Mammary epithelial cell (primary cell): ENCODE measurements at regions not wholly inside any gene's neighbourhood (a gene's known extent, or its start where the extent isn't known, plus 50 kb on each side); places are given as distances from the start of the nearest gene placed in this dataset.

Experiments
- CTCF ChIP-seq, 2 donors: IDR thresholded peaks in 1 of 2; conservative IDR thresholded peaks in 1 of 2; 2 replicates each; pipeline ENCODE4 v1.5.1; 2011 to 2012; ENCODE audit warnings: inconsistent platforms in 2 of 2, low read length in 2 of 2, mild to moderate bottlenecking in 2 of 2, control low read depth in 1 of 2, low read depth in 1 of 2; ENCODE audit not compliant: insufficient read depth in 1 of 2; ENCODE audit errors: extremely low read depth in 1 of 2
- EZH2 ChIP-seq: IDR thresholded peaks from 2 replicates; pipeline ENCODE4 v1.6.1; 2012; ENCODE audit warnings: low read length, inconsistent platforms, borderline replicate concordance

GRCh38 chr7:24432677-24433076 is 140.6 kb upstream of the PALS2 start:
- no peak for TF ChIP-seq CTCF (conservative IDR thresholded peaks at IDR 0.05 in 1 of 2, IDR thresholded peaks at IDR 0.05 in 1 of 2; ENCODE audit: extremely low read depth in 1 of 2, insufficient read depth in 1 of 2, low read depth in 1 of 2, low read length in 2 of 2)
- no peak for TF ChIP-seq EZH2
